Hepatocyte (in vitro differentiated cells): ENCODE measurements at regions not wholly inside any gene's neighbourhood (a gene's known extent, or its start where the extent isn't known, plus 50 kb on each side); places are given as distances from the start of the nearest gene placed in this dataset.

Experiments used
- CTCF ChIP-seq: fragments of 200-600 bp; sonication (generic); IDR thresholded peaks from 2 replicates; pipeline ENCODE4 v1.5.1; 2016; ENCODE audit warnings: antibody characterized with exemption, mild to moderate bottlenecking; ENCODE audit not compliant: poor library complexity
- EZH2 ChIP-seq: fragments of 200-600 bp; sonication (generic); IDR thresholded peaks from 2 replicates; pipeline ENCODE4 v1.6.1; 2016; ENCODE audit warnings: antibody characterized with exemption, mild to moderate bottlenecking, borderline replicate concordance

GRCh38 chr18:40878371-40878770 lies 1076.7 kb upstream of the PIK3C3 start:
- TF ChIP-seq CTCF: no peak
- no peak for TF ChIP-seq EZH2
